ENCODE measurements at regions not wholly inside any gene's neighbourhood (a gene's known extent, or its start where the extent isn't known, plus 50 kb on each side); places are given as distances from the start of the nearest gene placed in this dataset.
"Not testable (repeated sequence)": the region's sequence is repeated elsewhere in the genome, so short reads cannot be mapped to it uniquely, and the experiment has no call there.

DNA sequence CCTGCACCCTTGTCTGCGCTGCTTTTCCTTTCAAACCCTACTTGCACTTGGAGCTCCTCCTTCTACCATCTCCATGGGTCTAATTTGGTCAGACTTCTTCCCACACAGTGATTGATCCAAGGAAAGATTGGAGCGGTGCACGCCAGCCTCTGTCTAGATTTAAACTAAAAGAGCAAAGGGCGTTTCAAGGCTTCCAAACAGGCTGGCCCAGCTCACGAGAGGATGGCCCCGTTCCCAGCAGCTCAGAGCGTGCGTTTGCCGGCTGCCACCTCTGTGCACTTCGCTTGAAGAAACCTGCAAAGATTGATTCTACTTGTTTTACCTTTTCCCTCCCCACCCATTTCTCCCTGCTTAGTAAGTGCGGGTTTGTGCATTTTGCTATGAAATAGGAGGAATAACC, 78.8 kb upstream of the ALKAL2 start:
- no peak for DNase-seq

DNA sequence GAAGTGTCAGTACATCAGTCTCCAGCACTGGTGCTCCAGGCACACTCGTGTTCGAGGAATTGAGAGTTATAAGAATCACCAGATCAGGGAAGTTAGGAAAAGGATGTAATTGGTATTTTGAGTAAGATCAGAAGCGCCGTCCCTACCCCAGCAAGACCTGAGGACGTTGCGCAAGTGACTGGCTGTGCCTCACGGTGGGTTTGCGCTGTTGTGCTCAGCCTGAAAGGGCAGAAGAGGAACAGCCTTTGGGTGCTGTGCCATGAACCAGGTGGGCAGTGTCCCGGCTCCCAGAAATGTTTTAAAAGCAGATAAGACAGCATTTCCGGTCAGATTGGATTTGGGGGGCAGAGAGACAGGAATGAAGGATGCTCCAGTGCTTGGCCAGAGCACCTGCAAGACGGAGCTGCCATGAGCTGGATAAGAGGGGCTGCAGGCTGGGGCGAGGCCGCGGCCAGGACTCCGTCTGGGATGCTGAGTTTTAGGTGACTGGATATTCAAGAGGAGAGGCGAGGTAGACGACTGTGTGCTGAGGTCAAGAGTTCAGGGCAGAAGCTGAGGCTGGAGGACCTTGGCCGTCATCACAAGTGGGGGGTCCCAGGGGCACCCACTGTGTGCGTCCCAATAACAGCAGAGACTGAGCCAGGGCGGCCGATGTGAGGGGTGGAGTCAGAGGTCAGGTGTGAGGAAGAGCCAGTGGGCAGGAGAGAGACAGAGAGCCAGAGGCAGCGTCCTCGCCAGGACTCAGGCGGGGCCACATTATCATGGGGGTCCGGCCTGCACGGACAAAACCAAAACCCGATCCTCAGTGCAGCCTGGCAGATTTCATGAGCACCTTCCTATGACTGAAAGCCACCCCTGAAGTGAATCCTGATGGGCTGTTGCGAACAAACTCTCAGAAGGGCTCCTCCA, 77.7 kb upstream of the ALKAL2 start:
- no peak for DNase-seq

DNA sequence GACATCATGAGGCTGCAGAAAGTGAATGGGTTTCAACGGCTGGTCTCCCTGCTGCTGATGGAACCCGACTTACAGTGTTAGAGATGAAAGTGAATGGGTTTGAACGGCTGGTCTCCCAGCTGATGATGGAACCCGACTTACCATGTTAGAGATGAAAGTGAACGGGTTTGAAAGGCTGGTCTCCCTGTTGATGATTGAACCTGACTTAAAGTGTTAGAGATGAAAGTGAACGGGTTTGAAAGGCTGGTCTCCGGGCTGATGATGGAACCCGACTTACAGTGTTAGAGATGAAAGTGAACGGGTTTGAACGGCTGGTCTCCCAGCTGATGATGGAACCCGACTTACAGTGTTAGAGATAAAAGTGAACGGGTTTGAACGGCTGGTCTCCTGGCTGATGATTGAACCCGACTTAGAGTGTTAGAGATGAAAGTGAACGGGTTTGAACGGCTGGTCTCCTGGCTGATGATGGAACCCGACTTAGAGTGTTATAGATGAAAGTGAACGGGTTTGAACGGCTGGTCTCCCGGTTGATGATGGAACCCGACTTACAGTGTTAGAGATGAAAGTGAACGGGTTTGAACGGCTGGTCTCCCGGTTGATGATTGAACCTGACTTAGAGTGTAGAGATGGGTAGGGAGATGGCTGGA, 76.1 kb upstream of the ALKAL2 start:
- DNase-seq = no peak

DNA sequence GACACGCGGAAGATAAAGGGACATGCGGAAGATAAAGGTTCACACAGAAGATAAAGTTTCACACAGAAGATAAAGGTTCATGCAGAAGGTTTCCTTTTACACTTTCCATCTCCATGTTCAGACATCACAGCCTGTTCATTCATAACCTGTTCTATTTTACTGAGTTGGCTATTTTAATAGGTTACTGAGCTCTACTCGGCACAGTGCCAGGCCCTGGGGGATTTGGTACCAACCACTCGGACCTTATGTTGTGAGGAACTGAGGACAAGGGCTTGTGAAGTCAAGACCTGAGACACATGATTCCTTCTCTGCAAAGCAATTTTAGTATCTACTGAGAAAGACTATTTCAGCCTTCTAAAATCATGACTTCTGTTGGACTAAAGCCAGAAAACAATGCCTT, 75.0 kb upstream of the ALKAL2 start:
- DNase-seq = no peak

DNA sequence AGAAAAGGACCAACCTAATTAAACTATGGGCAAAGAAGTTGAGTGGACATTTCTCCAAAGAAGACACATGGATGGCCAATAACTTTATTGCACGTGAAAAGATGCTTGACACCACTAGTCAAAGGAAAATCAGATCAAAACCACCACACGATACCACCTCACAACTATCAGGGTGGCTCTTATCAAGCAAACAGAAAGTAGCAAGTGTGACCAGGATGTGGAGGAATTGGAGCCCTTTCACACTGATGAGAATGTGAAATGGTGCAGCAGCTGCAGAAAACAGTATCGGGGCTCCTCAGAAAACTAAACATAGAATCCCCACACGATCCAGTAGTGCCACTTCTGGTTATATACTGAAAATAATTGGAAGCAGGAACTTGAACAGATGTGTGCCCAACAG, 72.2 kb upstream of the ALKAL2 start:
- DNase-seq = no peak

DNA sequence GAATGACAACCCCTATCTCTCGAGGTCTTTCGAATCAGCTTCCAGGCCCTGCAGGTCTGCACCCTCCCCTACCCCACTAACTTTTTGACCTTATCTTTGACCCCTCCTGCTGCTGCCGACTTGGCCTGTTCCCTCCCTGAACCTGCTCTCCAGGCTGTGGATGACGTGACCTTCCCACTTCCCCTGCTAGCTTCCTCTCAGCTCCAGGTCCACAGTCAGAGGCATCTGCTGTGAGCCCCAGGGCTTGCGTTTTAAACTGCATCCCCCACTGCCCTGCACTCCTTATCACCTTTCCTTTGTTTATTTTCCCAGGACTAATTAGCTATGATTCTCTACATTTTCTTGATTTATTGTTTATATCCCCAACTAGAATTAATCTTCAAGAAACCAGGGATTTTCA, 71.2 kb upstream of the ALKAL2 start:
- no peak for DNase-seq

DNA sequence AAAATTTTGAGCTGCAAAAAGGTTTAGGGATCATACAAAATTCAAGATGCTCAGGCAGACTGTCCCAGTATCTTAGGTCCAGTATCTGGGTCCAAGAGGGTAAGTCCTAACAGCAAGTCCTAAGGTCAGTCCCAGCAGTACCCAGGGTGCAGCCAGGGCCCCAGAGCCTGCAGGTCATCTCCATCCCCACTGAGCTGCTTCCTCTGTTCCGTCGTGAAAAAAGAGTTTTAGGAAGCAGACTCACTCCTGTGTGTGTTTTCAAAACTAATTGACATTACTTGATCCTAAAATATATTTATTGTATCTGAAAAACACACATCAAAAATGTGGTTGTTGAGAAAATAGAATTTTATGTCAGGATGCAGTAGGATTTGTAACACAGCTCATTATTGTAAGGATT, 69.9 kb upstream of the ALKAL2 start:
- no peak for DNase-seq

DNA sequence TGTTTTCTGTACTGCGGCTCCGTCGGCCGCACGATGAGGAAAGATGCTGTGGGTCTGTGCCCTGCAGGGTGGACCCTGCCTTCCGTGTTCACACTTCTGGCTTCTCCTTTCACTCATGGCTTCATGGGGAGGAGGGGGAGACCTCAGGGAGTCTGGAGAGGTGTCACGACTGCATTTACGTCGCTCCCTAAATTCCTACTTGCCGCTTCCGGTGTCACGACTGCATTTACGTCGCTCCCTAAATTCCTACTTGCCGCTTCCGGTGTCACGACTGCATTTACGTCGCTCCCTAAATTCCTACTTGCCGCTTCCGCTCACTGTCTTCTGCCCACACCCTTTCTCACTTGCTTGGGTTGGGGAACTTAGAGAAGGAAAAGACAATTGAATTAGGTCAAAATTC, 68.4 kb upstream of the ALKAL2 start:
- DNase-seq = not testable (repeated sequence)

DNA sequence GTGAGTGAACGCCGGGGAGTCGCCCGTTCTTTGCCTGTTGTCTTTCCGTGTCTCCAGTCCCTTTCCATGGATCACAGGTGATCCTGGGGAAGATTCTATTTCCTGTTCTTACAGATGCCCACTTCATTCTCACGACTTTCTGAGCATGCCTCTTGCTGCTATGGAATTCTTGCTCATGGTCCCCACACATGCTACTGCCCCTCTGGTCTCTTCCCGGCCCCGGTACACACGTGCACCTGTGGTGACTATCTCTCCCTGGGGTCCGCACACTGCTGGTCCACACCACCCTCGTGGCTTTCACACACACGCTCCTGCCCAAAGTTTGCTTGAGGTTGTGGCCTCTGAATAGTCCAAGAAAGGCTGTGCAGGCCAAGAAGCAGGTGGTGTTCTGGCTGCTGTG, 67.9 kb upstream of the ALKAL2 start:
- DNase-seq = no peak

DNA sequence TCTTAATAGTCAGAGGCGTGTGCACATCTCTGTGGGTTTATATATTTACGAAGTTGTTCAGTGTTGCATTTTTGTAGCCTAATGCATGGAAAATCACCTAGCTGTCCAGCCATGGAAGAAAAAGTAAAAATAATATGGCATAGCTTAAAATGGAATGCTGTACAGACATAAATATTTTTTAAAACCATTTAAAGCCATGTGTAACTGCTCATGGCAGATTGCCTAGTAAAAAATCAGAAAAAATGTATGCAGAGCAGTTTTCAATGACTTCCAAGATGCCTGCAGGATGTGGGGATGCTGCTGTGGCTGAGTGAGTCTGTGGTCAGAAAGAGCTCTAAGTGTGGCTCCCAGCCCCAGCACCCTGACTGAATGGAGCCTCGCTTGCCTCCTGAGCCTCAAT, 64.8 kb upstream of the ALKAL2 start:
- DNase-seq = no peak

DNA sequence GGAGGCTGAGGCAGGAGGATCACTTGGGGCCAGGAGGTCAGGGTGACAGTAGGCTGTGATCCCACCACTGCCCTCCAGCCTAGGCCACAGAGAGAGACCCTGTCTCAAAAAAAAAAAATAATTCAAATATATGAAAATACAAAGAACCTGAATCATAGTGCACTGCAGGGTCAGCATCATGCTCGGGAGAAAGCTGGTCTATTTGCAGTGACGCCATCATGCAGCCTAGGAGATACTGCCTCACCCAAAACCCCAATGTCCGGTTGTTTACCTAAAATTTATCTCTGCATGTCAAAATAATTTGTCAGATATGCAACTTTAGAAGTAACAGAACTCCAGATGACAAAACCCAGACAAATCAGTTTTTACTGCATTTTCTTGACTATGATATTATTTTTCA, 61.5 kb upstream of the ALKAL2 start:
- no peak for DNase-seq

DNA sequence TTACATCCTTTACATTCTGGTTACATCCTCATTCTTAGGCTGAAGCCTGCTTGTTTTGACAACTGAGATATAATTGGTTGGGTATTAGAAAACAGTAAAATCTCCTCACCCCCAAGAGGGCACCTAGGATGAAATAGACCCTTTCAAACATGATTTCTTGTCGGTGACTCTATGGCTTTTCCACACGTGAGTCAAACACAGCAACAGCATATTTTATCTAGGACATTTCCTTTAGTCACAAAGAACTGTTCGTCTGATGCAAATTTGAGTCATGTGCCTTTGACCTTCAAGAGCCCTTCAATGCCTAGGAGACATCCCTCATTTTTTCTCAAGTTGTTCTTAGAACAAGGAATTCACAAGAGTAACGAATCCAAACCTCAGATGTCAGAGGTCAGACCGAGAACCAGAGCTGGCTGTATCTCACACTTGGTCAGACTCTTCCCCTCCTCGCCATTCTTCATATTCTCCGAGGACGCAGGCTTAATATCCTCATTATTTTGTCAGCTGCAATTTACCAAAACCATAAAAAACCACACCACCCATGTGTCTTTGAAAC, 60.5 kb upstream of the ALKAL2 start:
- DNase-seq = no peak

DNA sequence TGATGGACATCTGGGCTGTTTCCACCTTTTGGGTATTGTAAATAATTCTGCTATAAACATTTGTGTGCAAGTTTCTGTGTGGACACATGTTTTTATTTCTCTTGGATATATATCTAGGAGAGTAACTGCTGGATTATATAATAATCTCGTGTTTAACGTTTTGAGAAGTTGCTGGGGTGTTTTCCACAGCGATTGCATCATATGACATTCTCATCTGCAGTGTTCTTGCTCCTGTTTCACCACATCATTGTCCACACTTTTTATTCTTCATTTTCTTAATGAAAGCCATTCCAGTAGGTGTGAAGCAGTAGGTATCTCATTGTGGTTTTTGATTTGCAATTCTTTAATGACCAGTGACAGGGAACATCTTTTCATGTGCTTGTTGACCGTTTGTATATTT, 56.9 kb upstream of the ALKAL2 start:
- no peak for DNase-seq

DNA sequence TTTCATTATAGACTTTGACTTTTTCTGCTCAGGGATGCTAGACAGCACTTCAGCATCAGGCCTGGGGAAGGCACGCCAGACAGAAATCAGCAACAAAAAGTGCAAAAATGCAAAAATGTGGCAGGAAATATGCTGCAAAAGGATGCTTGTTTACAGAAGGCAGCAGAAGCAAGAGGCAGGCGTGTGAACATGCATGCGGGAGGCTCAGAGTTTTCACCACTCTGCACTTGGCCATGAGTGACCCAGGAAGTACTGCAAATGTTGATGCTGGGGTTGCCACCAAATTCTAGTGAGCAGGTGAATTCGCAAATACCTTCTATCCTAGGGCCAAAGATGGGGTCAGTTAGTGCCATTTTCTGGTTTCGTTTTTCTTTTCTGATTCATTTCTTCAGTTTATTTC, 55.5 kb upstream of the ALKAL2 start:
- DNase-seq = no peak

DNA sequence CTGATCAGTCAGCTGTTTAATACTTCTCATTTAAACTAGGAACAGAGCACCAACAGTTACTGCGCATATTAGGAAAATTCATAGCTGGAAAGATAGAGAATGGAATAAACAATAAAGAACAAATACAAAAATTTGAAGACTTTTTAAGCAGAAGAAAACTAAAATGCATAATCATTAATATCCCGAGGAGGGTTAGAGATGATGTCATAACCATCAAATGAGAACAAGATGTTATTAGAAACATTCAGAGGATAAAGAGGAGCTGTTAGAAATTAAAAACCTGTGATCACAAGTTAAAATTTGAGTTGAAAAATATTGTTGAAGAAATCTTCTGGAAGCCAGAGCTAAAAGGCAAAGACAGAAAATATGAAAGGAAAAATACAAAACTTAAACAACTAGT, 54.0 kb upstream of the ALKAL2 start:
- DNase-seq = no peak

DNA sequence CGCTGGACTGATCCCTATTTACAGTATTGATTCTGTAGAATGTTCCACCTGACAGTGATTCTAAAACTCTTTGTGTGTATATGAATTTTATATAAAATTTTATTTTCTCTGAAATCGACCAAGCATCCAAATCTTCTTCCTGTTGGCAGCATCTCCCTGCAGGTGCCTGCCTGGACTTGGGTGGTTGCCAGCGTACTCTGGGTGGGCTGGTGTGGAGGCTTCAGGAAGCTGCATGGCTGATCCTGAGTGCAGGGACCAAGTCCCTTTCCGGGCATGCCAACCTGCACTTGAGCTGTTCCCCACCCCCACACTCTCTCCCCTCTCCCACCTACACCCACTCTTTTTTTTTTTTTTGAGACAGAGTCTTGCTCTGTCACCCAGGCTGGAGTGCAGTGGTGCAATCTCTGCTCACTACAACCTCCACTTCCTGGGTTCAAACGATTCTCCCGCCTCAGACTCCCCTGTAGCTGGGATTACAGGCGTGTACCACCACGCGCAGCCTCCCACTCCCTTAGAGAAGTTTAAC, 53.2 kb upstream of the ALKAL2 start:
- no peak for DNase-seq
